Epidermal melanocyte (primary cell): ENCODE measurements at regions not wholly inside any gene's neighbourhood (a gene's known extent, or its start where the extent isn't known, plus 50 kb on each side); places are given as distances from the start of the nearest gene placed in this dataset.

Experiments used
- DNase-seq: peaks from one replicate; pipeline ENCODE4 v3.0.0; 2011; ENCODE audit warnings: low spot score; ENCODE audit not compliant: insufficient read length

GRCh38 chr3:39748763-39749162 is 60.6 kb upstream of the MYRIP start:
- DNase-seq, result no peak

DNA sequence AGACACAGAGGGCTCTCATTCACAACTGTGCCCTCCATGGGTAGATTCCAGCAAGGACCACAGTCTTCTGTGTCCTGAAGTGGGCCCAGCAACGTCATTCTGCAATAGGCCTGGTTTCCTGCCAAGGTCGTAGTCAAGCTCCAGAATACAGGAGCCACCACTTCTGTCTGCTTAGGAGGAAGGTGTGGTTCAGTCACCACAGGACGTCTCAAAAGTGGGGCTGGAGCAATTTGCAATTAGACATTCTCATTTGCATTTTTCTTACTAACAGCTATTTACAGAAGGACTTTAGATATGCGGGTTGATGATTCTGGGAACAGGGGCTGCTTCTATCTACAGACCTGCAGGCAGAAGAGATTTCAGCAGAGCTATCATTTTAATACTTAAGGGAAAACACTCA is 58.7 kb upstream of the MYRIP start:
- no peak for DNase-seq

DNA sequence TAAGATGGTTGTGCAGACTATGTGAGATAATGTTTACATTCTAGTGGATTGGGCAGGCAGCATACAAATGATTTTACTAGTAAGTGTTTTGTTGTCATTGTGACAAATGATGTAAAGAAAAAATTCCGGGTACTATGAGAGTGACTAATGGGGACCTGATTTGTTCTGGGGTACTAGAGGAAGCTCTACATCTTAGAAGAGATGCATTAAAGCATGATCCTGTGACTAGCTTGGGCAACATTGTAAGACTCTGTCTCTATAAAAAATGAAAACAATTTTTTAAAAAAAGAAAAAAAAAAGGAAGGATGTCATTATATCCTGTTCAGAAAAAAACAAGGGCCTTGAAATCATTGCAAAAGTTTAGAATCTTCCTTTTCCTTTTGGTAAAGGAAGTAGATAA is 58.1 kb upstream of the MYRIP start:
- no peak for DNase-seq

DNA sequence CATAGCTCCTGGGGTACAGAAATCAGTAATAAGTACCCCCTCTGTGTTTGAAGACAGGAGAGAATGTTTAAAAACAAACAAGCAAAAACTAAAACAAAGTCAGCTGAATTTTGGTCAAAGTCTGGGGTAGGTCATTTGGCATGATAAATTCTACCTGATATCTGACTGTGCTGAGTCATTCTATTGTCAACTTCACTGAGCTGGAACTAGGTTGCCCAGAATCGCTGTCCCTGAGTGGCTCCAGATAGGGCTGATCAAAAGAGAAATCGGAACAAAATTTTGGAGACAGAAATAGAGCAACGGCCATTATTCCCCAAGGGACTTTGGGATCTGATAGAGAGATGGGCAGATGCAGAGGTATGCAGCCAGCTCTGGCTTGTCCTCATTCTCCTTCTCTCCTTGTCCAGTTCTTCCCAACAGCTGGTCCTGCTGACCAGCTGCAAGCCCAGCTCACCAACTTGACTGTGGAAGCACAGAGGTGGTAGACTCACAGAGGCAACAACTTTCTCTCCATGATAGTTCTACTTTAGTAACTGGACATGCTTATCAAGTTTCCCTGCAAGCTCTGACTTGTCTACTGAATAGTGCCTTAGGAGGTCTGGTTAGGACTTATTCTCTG is 57.3 kb upstream of the MYRIP start:
- DNase-seq, result no peak

DNA sequence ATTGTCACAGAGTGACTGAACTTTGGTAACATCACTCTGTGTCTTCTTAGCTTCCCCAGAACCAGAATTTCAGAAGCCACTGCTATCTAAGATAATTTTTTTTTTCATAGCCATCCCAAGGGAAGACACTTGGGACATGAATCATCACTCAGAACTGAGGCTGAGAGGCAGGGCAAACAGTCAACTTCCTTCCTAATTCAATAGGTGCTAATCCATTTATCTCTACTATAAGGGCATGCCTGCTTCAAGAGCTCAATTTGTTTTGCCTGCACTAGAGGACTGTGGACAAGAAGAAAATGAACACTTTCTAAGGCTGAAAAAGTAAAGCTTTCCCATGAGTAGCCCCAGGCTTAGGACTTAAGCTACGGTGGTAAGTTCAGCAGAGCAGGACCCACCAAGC is 56.7 kb upstream of the MYRIP start:
- no peak for DNase-seq

DNA sequence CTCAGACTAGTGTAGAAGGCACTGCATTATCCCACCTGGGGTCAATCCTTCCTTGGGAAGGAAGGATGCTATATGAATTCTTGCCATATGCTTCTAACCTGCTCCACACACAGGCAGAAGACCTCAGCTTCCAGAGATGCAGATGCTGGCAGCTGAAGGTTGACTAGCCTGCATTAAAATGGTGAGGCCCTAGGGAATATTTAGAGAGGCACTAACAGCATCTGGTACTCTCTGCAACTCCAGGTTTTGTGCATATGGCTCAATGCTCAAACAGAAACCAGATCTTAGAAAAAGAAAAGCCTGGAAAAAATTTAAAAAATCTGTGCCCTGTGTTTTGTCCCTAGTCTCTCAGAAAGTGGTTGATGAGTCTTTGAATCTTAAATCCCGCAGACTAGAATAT is 56.0 kb upstream of the MYRIP start:
- DNase-seq, result peak; percentile 20

- DNase-seq, result no peak
These were observed 54.9 kb upstream of the MYRIP start for GRCh38 chr3:39754549-39754948.

GRCh38 chr3:39755100-39755499 is 54.3 kb upstream of the MYRIP start:
- DNase-seq, result no peak

- DNase-seq, result no peak
These were observed 52.1 kb upstream of the MYRIP start for GRCh38 chr3:39757307-39757706.
